K562 (cell line): ENCODE measurements at regions not wholly inside any gene's neighbourhood (a gene's known extent, or its start where the extent isn't known, plus 50 kb on each side); places are given as distances from the start of the nearest gene placed in this dataset.

Experiments
- ATAC-seq: fragments of 200-7000 bp; cut with Tn5 transposase; 3 replicates; pipeline ENCODE4 v1.9.1; 2020; ENCODE audit warnings: moderate library complexity
- BruUV-seq: library from RNA; stranded (reverse); fragments of 400-500 nt; replicated peaks from 2 replicates; lab custom pipeline; 2021; lab: Mats Ljungman, UMichigan
- CTCF ChIA-PET: fragments of 300-600 bp; formaldehyde crosslinking; extraction: SDS; loops from one replicate; lab custom pipeline; 2021; ENCODE audit warnings: low intra/inter-chr PET ratio; lab: Yijun Ruan, JAX
- POLR2A ChIA-PET: fragments of 300-600, 350-650 bp; sonication (Branson Sonifier 250); formaldehyde crosslinking; extraction: SDS; loops from one replicate; lab custom pipeline; 2021; ENCODE audit warnings: antibody characterized with exemption, inconsistent platforms; lab: Yijun Ruan, JAX
- DNase-seq, 4 experiments: peaks; one replicate each; pipeline versions ENCODE4 v3.0.0 to v3.0.0-alpha.2; 2011 to 2018; ENCODE audit warnings: low spot score in 3 of 4, mixed read lengths in 3 of 4; ENCODE audit errors: extremely low read depth in 1 of 4
- FAIRE-seq: peaks from 2 replicates; lab custom pipeline; 2011; peaks lifted over from hg19 to GRCh38; lab: Jason Lieb, UNC
- H2AFZ ChIP-seq: 2 replicates; pipeline ENCODE4 v1.6.0; 2011; ENCODE audit warnings: low read depth, low read length, control low read depth, inconsistent platforms
- H3K27ac ChIP-seq: fragments of 200-600 bp; 3 replicates; pipeline ENCODE4 v1.8.0; 2011; ENCODE audit warnings: low read depth, mild to moderate bottlenecking, control low read depth, inconsistent platforms, low read length, moderate library complexity, mixed read lengths; ENCODE audit errors: extremely low read depth
- H3K27me3 ChIP-seq, 2 experiments: fragments of 300-600 bp in 1 of 2; 2 replicates in 1 of 2; 3 replicates in 1 of 2; pipeline versions ENCODE4 v1.6.0 to v1.8.0; 2011; ENCODE audit warnings: inconsistent platforms in 2 of 2, low read length in 2 of 2, mild to moderate bottlenecking in 1 of 2, mixed read lengths in 1 of 2, moderate library complexity in 1 of 2; ENCODE audit not compliant: control insufficient read depth in 2 of 2, insufficient read depth in 2 of 2
- H3K36me3 ChIP-seq: fragments of 300-600 bp; 3 replicates; pipeline ENCODE4 v1.8.0; 2011; ENCODE audit warnings: mild to moderate bottlenecking, low read length, inconsistent platforms; ENCODE audit not compliant: control insufficient read depth, insufficient read depth
- H3K4me1 ChIP-seq, 2 experiments: fragments of 200-600 bp in 1 of 2; replicated peaks in 1 of 2; 2 replicates in 1 of 2; 3 replicates in 1 of 2; pipeline versions ENCODE4 v1.5.1 to v1.8.0; 2011; ENCODE audit warnings: inconsistent platforms in 2 of 2, low read length in 2 of 2, mild to moderate bottlenecking in 1 of 2, mixed read lengths in 1 of 2, moderate library complexity in 1 of 2; ENCODE audit not compliant: control insufficient read depth in 2 of 2, insufficient read depth in 2 of 2
- H3K4me2 ChIP-seq: 2 replicates; pipeline ENCODE4 v1.6.1; 2011; ENCODE audit warnings: low read length, control low read depth, inconsistent platforms, mixed read lengths; ENCODE audit not compliant: insufficient read depth
- H3K4me3 ChIP-seq: fragments of 200-600 bp; sonication (generic), shearing (Covaris generic); 2 replicates; pipeline ENCODE4 v1.5.1; 2016; ENCODE audit warnings: control low read depth, inconsistent platforms
- H3K79me2 ChIP-seq: fragments of 200-600 bp; 3 replicates; pipeline ENCODE4 v1.8.0; 2011; ENCODE audit warnings: low read length, inconsistent platforms; ENCODE audit not compliant: control insufficient read depth, insufficient read depth
- H3K9ac ChIP-seq, 2 experiments: 2 replicates each; pipeline versions ENCODE4 v1.6.0 to v1.6.1; 2011; ENCODE audit warnings: low read depth in 2 of 2, low read length in 2 of 2, control low read depth in 1 of 2, inconsistent platforms in 1 of 2, mild to moderate bottlenecking in 1 of 2, mixed read lengths in 1 of 2; ENCODE audit not compliant: insufficient read depth in 1 of 2
- H3K9me1 ChIP-seq: one replicate; pipeline ENCODE4 v1.6.0; 2011; ENCODE audit warnings: inconsistent platforms, mild to moderate bottlenecking, low read length, moderate library complexity; ENCODE audit not compliant: control insufficient read depth, insufficient read depth
- H3K9me3 ChIP-seq: replicated peaks from 2 replicates; pipeline ENCODE4 v1.5.1; 2011; ENCODE audit warnings: low read depth, low read length, inconsistent platforms; ENCODE audit not compliant: control insufficient read depth, insufficient read depth
- H4K20me1 ChIP-seq: replicated peaks from 2 replicates; pipeline ENCODE4 v1.6.1; 2011; ENCODE audit warnings: low read length, inconsistent platforms, mixed read lengths; ENCODE audit not compliant: control insufficient read depth, insufficient read depth
- BMI1 ChIP-seq: fragments of 150-350 bp; IDR thresholded peaks from 2 replicates; pipeline ENCODE4 v1.6.1; 2014; ENCODE audit warnings: low read length
- CHAMP1 ChIP-seq: fragments of 450-650 bp; IDR thresholded peaks from 2 replicates; pipeline ENCODE4 v1.6.1; 2016; ENCODE audit warnings: mild to moderate bottlenecking
- DPF2 ChIP-seq: fragments of 450-650 bp; IDR thresholded peaks from 2 replicates; pipeline ENCODE4 v1.6.1; 2016
- KAT8 ChIP-seq: fragments of 450-650 bp; IDR thresholded peaks from 2 replicates; pipeline ENCODE4 v1.6.1; 2016; ENCODE audit warnings: low read depth, mild to moderate bottlenecking
- LCOR ChIP-seq: sonication (generic); formaldehyde crosslinking; IDR thresholded peaks from 2 replicates; pipeline ENCODE4 v1.8.0; 2022; ENCODE audit warnings: mild to moderate bottlenecking, missing genetic modification reagents
- SETDB1 ChIP-seq: IDR thresholded peaks from one replicate; pipeline ENCODE4 v1.6.1; 2012; ENCODE audit warnings: low read length, control low read depth, inconsistent platforms
- SRSF1 ChIP-seq: fragments of 200-400 bp; formaldehyde crosslinking; IDR thresholded peaks from 2 replicates; pipeline ENCODE4 v1.6.1; 2017; ENCODE audit warnings: mild to moderate bottlenecking, low read depth, low read length, moderate library complexity
- TEAD4 ChIP-seq, 2 experiments: sonication (generic) in 1 of 2; formaldehyde crosslinking in 1 of 2; IDR thresholded peaks; 2 replicates each; pipeline versions ENCODE4 v1.6.1 to v1.8.0; 2012 to 2022; ENCODE audit warnings: borderline replicate concordance in 1 of 2, inconsistent platforms in 1 of 2, low read length in 1 of 2, mild to moderate bottlenecking in 1 of 2, missing genetic modification reagents in 1 of 2
- U2AF2 ChIP-seq: fragments of 200-400 bp; formaldehyde crosslinking; optimal IDR thresholded peaks from 2 replicates; pipeline ENCODE3; 2017; ENCODE audit warnings: low read depth, mild to moderate bottlenecking, low read length
- ZNF79 ChIP-seq: fragments of 250-450 bp; sonication (Bioruptor Pico); IDR thresholded peaks from 2 replicates; pipeline ENCODE4 v1.4.0; 2020; ENCODE audit warnings: low read depth, mild to moderate bottlenecking, moderate library complexity
- WGBS: fragments of 100-300 bp; shearing (Covaris generic); methylation state at CpG from one replicate; pipeline ENCODE4 v1.1.6; 2016; ENCODE audit warnings: low coverage, mixed read lengths; ENCODE audit not compliant: insufficient coverage; ENCODE audit errors: missing lambda C conversion rate; 5-methylcytosine and 5-hydroxymethylcytosine counted together
- in situ Hi-C: fragments of 300-500 bp; cut with MboI; formaldehyde crosslinking; loops from 4 replicates; pipeline ENCODE4 v1.15.0; 2018; ENCODE audit warnings: inconsistent platforms, mixed read lengths
- intact Hi-C: fragments of 100-400 bp; cut with micrococcal nuclease; formaldehyde crosslinking; loops from 2 replicates; pipeline ENCODE4 v1.14.2; 2022

- TF ChIP-seq CHAMP1: no peak
- no peak for TF ChIP-seq U2AF2
- no peak for TF ChIP-seq ZNF79
Measured at GRCh38 chr5:60376860-60377259, 323.1 kb downstream of the DEPDC1B start (continued).

DNA sequence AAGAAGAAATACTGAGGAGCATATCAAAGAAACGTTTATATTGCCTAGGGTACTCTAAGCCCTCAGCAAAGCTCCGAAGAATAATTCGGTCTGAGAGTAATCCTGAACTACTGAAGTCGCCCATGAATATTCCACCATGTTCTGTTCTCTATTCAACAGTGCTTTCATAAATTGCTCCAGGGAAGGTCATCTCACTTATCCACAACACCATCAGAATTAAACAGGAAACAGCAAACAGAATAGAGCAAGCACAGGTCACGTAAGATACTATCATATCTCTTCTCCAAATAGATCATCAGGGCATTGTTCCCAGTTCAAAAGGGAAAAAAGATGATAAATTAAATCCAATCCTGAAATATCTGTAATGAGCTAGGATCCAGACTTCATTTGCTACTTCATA lies 325.6 kb downstream of the DEPDC1B start:
- intact Hi-C loops (no loop called here), in situ Hi-C loops (no loop called here)
- CTCF ChIA-PET: no interaction called here
- Histone ChIP-seq H3K4me3 (no peak overlapping the region), H3K9ac (no peak overlapping the region), H3K79me2 (no peaks in the 10 kb centered on the region), H3K4me2 (no peak overlapping the region), H3K9me1 (no peaks in the 10 kb centered on the region), H2AFZ (no peak overlapping the region), H4K20me1 (no peaks in the 10 kb centered on the region), H3K27me3 (no peaks in the 10 kb centered on the region), H3K36me3 (no peaks in the 10 kb centered on the region), H3K9me3 (no peaks in the 10 kb centered on the region), H3K4me1 (no peaks in the 10 kb centered on the region), H3K27ac (no peak overlapping the region)
- TF ChIP-seq DPF2: no peak
- no peak for TF ChIP-seq SETDB1
- no peak for TF ChIP-seq LCOR (CRISPR knock-in tag)
- no peak for TF ChIP-seq SRSF1
- no peak for TF ChIP-seq BMI1
- no peak for TF ChIP-seq TEAD4 (IDR thresholded peaks at IDR 0.05; ENCODE audit: low read length)
- TF ChIP-seq TEAD4 (CRISPR knock-in tag; IDR thresholded peaks at IDR 0.05; ENCODE audit: borderline replicate concordance): no peak
- TF ChIP-seq KAT8: no peak
- DNase-seq: no peak
- POLR2A ChIA-PET: no interaction called here
- BruUV-seq: no TSS peak
- FAIRE-seq: no peak
- no peak for ATAC-seq
- WGBS: 0% methylated on average over 5 of the region's 5 CpGs
